HepG2 (cell line): ENCODE measurements at regions not wholly inside any gene's neighbourhood (a gene's known extent, or its start where the extent isn't known, plus 50 kb on each side); places are given as distances from the start of the nearest gene placed in this dataset.
A peak's percentile ranks its signal among the peaks of the same experiment; 100 is the strongest.

Experiments used
- AGO2 ChIP-seq: fragments of 200-400 bp; formaldehyde crosslinking; optimal IDR thresholded peaks from 2 replicates; pipeline ENCODE3; 2017; ENCODE audit warnings: mild to moderate bottlenecking, low read depth, low read length, moderate library complexity
- CEBPB ChIP-seq: IDR thresholded peaks from 2 replicates; pipeline ENCODE4 v1.6.1; 2011; ENCODE audit warnings: low read depth, low read length, improper control_type of control experiment, borderline replicate concordance
- CENPX ChIP-seq: sonication (generic); formaldehyde crosslinking; IDR thresholded peaks from 2 replicates; pipeline ENCODE4 v1.9.0; 2021; ENCODE audit warnings: mild to moderate bottlenecking, missing genetic modification reagents, moderate library complexity
- ELF3 ChIP-seq: IDR thresholded peaks from 2 replicates; pipeline ENCODE4 v1.6.1; 2016; ENCODE audit warnings: missing genetic modification reagents, missing compliant biosample characterization
- EP300 ChIP-seq, 3 experiments: sonication (generic) in 1 of 3; formaldehyde crosslinking in 1 of 3; IDR thresholded peaks; 2 replicates each; pipeline versions ENCODE4 v1.5.1 to v1.6.1; 2011 to 2020; ENCODE audit warnings: low read depth in 2 of 3, low read length in 2 of 3, borderline replicate concordance in 1 of 3, improper control_type of control experiment in 1 of 3, mild to moderate bottlenecking in 1 of 3, missing genetic modification reagents in 1 of 3, moderate library complexity in 1 of 3
- FOXA1 ChIP-seq, 2 experiments: fragments of 450-650 bp in 1 of 2; sonication (generic) in 1 of 2; formaldehyde crosslinking in 1 of 2; IDR thresholded peaks; 2 replicates each; pipeline versions ENCODE4 v1.4.0 to v1.6.1; 2016 to 2020; ENCODE audit warnings: missing genetic modification reagents in 1 of 2
- HDAC2 ChIP-seq: sonication (generic); formaldehyde crosslinking; IDR thresholded peaks from 2 replicates; pipeline ENCODE4 v1.4.0; 2020; ENCODE audit warnings: missing genetic modification reagents
- HNRNPLL ChIP-seq: fragments of 200-400 bp; formaldehyde crosslinking; IDR thresholded peaks from 2 replicates; pipeline ENCODE4 v1.6.1; 2017; ENCODE audit warnings: mild to moderate bottlenecking, low read depth, low read length; ENCODE audit not compliant: poor library complexity, severe bottlenecking
- JUND ChIP-seq: sonication (generic); formaldehyde crosslinking; IDR thresholded peaks from 2 replicates; pipeline ENCODE4 v1.8.0; 2022; ENCODE audit warnings: mild to moderate bottlenecking, missing genetic modification reagents
- MTA1 ChIP-seq: sonication (generic); formaldehyde crosslinking; IDR thresholded peaks from 2 replicates; pipeline ENCODE4 v1.4.0; 2020; ENCODE audit warnings: missing genetic modification reagents, mild to moderate bottlenecking, borderline replicate concordance
- NFIC ChIP-seq: IDR thresholded peaks from 2 replicates; pipeline ENCODE4 v1.6.1; 2012; ENCODE audit warnings: mild to moderate bottlenecking, low read length, inconsistent platforms
- RBM22 ChIP-seq: fragments of 200-400 bp; formaldehyde crosslinking; optimal IDR thresholded peaks from 2 replicates; pipeline ENCODE3; 2017; ENCODE audit warnings: mild to moderate bottlenecking, low read length, moderate library complexity
- SIN3B ChIP-seq: fragments of 150-350 bp; IDR thresholded peaks from 2 replicates; pipeline ENCODE4 v1.6.1; 2014; ENCODE audit warnings: low read length
- TCF12 ChIP-seq, 2 experiments: fragments of 450-650 bp in 1 of 2; sonication (generic) in 1 of 2; formaldehyde crosslinking in 1 of 2; IDR thresholded peaks; 2 replicates each; pipeline versions ENCODE4 v1.6.1 to v1.8.0; 2017 to 2022; ENCODE audit warnings: antibody characterized with exemption in 1 of 2, mild to moderate bottlenecking in 1 of 2, missing genetic modification reagents in 1 of 2, moderate library complexity in 1 of 2
- ZNF33A ChIP-seq: sonication (generic); formaldehyde crosslinking; IDR thresholded peaks from 2 replicates; pipeline ENCODE4 v1.5.1; 2020; ENCODE audit warnings: missing genetic modification reagents, mild to moderate bottlenecking, moderate library complexity, borderline replicate concordance
- ZNF746 ChIP-seq: sonication (generic); formaldehyde crosslinking; IDR thresholded peaks from 2 replicates; pipeline ENCODE4 v1.8.0; 2022; ENCODE audit warnings: mild to moderate bottlenecking, missing genetic modification reagents
- TF ChIP-seq, protein P1 (sequence below): sonication (generic); formaldehyde crosslinking; IDR thresholded peaks from 2 replicates; pipeline ENCODE4 v1.4.0; 2020; ENCODE audit warnings: missing genetic modification reagents, borderline replicate concordance
- TF ChIP-seq, protein P2 (sequence below): sonication (generic); formaldehyde crosslinking; conservative IDR thresholded peaks from 2 replicates; pipeline ENCODE4 v1.4.0; 2020; ENCODE audit warnings: mild to moderate bottlenecking, missing genetic modification reagents, moderate library complexity
- TF ChIP-seq, protein P3 (sequence below): sonication (generic); formaldehyde crosslinking; IDR thresholded peaks from 2 replicates; pipeline ENCODE4 v1.8.1; 2022; ENCODE audit warnings: low read depth, mild to moderate bottlenecking, missing genetic modification reagents

DNA sequence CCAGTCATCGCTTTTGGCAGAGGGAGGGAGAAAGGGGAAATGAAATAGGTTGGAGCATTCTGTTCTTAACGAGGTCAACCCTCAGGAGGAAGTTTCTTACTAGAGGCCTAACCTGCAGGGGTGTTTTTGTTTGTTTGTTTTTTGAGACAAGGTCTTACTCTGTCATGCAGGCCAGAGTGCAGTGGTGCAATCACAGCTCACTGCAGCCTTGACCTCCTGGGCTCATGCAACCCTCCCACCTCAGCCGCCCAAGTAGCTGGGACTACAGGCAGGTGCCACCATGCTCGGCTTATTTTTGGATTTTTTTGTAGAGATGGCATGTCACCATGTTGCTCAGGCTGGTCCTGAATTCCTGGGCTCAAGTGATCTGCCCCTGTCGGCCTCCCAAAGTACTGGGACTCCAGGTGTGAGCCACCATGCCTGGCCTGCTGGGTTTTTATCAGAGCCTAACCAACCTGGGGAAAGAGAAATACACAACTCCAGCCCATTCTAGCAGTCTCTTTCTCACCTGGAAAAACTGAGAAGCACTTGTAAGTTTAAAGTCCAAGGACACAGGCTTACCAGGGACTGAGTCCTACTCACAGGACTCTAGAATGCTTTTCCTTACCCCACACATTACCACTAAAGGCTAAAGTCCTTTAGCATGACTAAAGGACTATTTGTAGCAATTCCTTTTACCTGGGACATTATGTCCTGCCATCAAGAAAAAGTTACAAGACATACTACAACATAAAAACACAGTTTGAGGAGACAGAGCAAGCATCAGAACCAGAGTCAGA, 101.0 kb upstream of the EGFR start (continued):
- TF ChIP-seq HNRNPLL (no peak), SIN3B (no peak), FOXA1 (IDR thresholded peaks at IDR 0.05) (no peak), FOXA1 (CRISPR knock-in tag; IDR thresholded peaks at IDR 0.05) (peak; percentile 34; the same call in 1 of the 2 replicates), CEBPB (peak; percentile 68; the same call in 1 of the 2 replicates), ZNF33A (CRISPR knock-in tag) (no peak), ELF3 (CRISPR knock-in tag) (peak; percentile 86), NFIC (no peak), MTA1 (CRISPR knock-in tag) (peak; percentile 34; the same call in 1 of the 2 replicates), HDAC2 (CRISPR knock-in tag) (peak; percentile 50), TCF12 (IDR thresholded peaks at IDR 0.05) (no peak), TCF12 (CRISPR knock-in tag; IDR thresholded peaks at IDR 0.05) (no peak), ZNF746 (CRISPR knock-in tag) (0 out of 2 replicates have a peak, but pooled peaks have one; percentile 28), CENPX (CRISPR knock-in tag) (no peak), AGO2 (no peak), RBM22 (no peak), JUND (CRISPR knock-in tag) (no peak), EP300 (IDR thresholded peaks at IDR 0.05; ENCODE audit: low read depth in 2 of 2, low read length in 2 of 2) (peak in 1 of 2 experiments; percentile 60; a peak in 1 of 4 replicates), EP300 (CRISPR knock-in tag; IDR thresholded peaks at IDR 0.05; ENCODE audit: borderline replicate concordance) (no peak)
- TF ChIP-seq, protein P1, sequence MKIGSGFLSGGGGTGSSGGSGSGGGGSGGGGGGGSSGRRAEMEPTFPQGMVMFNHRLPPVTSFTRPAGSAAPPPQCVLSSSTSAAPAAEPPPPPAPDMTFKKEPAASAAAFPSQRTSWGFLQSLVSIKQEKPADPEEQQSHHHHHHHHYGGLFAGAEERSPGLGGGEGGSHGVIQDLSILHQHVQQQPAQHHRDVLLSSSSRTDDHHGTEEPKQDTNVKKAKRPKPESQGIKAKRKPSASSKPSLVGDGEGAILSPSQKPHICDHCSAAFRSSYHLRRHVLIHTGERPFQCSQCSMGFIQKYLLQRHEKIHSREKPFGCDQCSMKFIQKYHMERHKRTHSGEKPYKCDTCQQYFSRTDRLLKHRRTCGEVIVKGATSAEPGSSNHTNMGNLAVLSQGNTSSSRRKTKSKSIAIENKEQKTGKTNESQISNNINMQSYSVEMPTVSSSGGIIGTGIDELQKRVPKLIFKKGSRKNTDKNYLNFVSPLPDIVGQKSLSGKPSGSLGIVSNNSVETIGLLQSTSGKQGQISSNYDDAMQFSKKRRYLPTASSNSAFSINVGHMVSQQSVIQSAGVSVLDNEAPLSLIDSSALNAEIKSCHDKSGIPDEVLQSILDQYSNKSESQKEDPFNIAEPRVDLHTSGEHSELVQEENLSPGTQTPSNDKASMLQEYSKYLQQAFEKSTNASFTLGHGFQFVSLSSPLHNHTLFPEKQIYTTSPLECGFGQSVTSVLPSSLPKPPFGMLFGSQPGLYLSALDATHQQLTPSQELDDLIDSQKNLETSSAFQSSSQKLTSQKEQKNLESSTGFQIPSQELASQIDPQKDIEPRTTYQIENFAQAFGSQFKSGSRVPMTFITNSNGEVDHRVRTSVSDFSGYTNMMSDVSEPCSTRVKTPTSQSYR (CRISPR knock-in tag), result peak; percentile 19; the same call in 1 of the 2 replicates
- TF ChIP-seq, protein P2, sequence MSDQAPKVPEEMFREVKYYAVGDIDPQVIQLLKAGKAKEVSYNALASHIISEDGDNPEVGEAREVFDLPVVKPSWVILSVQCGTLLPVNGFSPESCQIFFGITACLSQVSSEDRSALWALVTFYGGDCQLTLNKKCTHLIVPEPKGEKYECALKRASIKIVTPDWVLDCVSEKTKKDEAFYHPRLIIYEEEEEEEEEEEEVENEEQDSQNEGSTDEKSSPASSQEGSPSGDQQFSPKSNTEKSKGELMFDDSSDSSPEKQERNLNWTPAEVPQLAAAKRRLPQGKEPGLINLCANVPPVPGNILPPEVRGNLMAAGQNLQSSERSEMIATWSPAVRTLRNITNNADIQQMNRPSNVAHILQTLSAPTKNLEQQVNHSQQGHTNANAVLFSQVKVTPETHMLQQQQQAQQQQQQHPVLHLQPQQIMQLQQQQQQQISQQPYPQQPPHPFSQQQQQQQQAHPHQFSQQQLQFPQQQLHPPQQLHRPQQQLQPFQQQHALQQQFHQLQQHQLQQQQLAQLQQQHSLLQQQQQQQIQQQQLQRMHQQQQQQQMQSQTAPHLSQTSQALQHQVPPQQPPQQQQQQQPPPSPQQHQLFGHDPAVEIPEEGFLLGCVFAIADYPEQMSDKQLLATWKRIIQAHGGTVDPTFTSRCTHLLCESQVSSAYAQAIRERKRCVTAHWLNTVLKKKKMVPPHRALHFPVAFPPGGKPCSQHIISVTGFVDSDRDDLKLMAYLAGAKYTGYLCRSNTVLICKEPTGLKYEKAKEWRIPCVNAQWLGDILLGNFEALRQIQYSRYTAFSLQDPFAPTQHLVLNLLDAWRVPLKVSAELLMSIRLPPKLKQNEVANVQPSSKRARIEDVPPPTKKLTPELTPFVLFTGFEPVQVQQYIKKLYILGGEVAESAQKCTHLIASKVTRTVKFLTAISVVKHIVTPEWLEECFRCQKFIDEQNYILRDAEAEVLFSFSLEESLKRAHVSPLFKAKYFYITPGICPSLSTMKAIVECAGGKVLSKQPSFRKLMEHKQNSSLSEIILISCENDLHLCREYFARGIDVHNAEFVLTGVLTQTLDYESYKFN (CRISPR knock-in tag), result peak; percentile 77
- TF ChIP-seq, protein P3, sequence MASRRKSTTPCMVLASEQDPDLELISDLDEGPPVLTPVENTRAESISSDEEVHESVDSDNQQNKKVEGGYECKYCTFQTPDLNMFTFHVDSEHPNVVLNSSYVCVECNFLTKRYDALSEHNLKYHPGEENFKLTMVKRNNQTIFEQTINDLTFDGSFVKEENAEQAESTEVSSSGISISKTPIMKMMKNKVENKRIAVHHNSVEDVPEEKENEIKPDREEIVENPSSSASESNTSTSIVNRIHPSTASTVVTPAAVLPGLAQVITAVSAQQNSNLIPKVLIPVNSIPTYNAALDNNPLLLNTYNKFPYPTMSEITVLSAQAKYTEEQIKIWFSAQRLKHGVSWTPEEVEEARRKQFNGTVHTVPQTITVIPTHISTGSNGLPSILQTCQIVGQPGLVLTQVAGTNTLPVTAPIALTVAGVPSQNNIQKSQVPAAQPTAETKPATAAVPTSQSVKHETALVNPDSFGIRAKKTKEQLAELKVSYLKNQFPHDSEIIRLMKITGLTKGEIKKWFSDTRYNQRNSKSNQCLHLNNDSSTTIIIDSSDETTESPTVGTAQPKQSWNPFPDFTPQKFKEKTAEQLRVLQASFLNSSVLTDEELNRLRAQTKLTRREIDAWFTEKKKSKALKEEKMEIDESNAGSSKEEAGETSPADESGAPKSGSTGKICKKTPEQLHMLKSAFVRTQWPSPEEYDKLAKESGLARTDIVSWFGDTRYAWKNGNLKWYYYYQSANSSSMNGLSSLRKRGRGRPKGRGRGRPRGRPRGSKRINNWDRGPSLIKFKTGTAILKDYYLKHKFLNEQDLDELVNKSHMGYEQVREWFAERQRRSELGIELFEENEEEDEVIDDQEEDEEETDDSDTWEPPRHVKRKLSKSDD, result 0 out of 2 replicates have a peak, but pooled peaks have one; percentile 64
